HepG2 (cell line): ENCODE measurements at regions not wholly inside any gene's neighbourhood (a gene's known extent, or its start where the extent isn't known, plus 50 kb on each side); places are given as distances from the start of the nearest gene placed in this dataset.

Source experiments
- CREM ChIP-seq, 2 experiments: sonication (generic) in 1 of 2; formaldehyde crosslinking in 1 of 2; IDR thresholded peaks; 2 replicates each; pipeline versions ENCODE4 v1.4.0 to v1.6.1; 2016 to 2020; ENCODE audit warnings: antibody characterized with exemption in 1 of 2, mild to moderate bottlenecking in 1 of 2, missing genetic modification reagents in 1 of 2
- GABPA ChIP-seq, 2 experiments: IDR thresholded peaks; 2 replicates each; pipeline ENCODE4 v1.6.1; 2011 to 2016; ENCODE audit warnings: low read depth in 2 of 2, low read length in 1 of 2, missing biosample characterization in 1 of 2, missing genetic modification characterization in 1 of 2
- HOXD1 ChIP-seq: sonication (generic); formaldehyde crosslinking; IDR thresholded peaks from 2 replicates; pipeline ENCODE4 v1.5.0; 2020; ENCODE audit warnings: missing genetic modification reagents
- POLR2AphosphoS5 ChIP-seq: IDR thresholded peaks from 2 replicates; pipeline ENCODE4 v1.6.1; 2012; ENCODE audit warnings: low read depth, low read length
- RXRB ChIP-seq: IDR thresholded peaks from 2 replicates; pipeline ENCODE4 v1.6.1; 2016; ENCODE audit warnings: borderline replicate concordance, missing genetic modification reagents, missing compliant biosample characterization
- SMAD9 ChIP-seq: sonication (generic); formaldehyde crosslinking; IDR thresholded peaks from 2 replicates; pipeline ENCODE4 v1.5.1; 2020; ENCODE audit warnings: mild to moderate bottlenecking, missing genetic modification reagents
- SNRNP70 ChIP-seq: fragments of 200-400 bp; formaldehyde crosslinking; IDR thresholded peaks from 2 replicates; pipeline ENCODE4 v1.6.1; 2017; ENCODE audit warnings: mild to moderate bottlenecking, low read depth, low read length, moderate library complexity
- TFAP4 ChIP-seq: sonication (generic); IDR thresholded peaks from 2 replicates; pipeline ENCODE4 v1.6.1; 2016; ENCODE audit warnings: low read depth, borderline replicate concordance
- ZBTB7A ChIP-seq: sonication (generic); formaldehyde crosslinking; IDR thresholded peaks from 2 replicates; pipeline ENCODE4 v1.8.0; 2022; ENCODE audit warnings: mild to moderate bottlenecking, missing genetic modification reagents
- ZEB1 ChIP-seq: IDR thresholded peaks from 2 replicates; pipeline ENCODE4 v1.6.1; 2012; ENCODE audit warnings: mild to moderate bottlenecking, low read depth, inconsistent platforms; ENCODE audit not compliant: insufficient replicate concordance
- ZKSCAN8 ChIP-seq: IDR thresholded peaks from 2 replicates; pipeline ENCODE4 v1.6.1; 2016; ENCODE audit warnings: borderline replicate concordance, missing genetic modification reagents, missing compliant biosample characterization
- ZMYM4 ChIP-seq: sonication (generic); formaldehyde crosslinking; IDR thresholded peaks from 2 replicates; pipeline ENCODE4 v1.8.1; 2023; ENCODE audit warnings: mild to moderate bottlenecking, missing genetic modification reagents
- TF ChIP-seq, protein P1 (sequence below): sonication (generic); formaldehyde crosslinking; IDR thresholded peaks from 2 replicates; pipeline ENCODE4 v1.5.1; 2020; ENCODE audit warnings: mild to moderate bottlenecking, missing genetic modification reagents, borderline replicate concordance

DNA sequence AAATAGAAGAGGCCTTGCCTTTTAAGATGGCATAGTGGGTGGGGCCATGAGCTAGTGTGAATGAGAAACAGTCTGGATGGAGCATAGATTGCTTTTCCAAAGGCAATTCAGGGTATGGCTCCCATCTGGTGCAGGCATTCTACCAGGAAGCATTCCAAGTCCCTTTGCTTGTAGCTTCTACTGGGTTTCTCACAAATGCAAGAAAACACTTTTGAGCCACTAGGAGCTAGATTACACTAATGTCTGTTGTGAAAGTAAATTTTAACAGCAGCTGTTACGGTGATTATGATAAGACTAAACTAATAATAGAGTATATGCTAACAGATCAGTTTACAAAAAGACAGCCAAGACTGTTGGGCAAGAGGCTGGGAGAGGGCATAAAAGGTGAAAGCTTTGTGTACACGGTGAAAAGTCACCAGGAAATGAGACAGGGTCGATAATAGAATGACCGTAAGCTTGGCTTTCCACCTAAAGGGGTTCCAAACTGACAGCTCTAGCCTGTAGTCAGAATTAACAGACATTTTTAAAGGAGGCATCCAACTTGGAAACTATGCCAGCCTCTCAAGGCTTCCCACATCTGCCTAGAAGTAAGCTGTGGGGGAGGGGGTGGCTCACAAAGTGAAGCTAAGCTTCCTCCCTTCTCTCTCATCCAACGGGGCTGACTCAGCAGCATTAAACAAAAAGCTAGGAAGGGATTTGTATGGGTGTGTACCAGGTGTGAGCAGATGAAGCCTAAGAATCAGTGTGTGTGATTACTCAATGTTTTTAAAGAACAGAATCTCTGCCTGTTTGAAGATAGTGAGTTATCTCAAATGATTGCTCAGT, 61.1 kb upstream of the GPD1L start (continued):
- peak; percentile 90 for TF ChIP-seq TFAP4
- TF ChIP-seq, protein P1, sequence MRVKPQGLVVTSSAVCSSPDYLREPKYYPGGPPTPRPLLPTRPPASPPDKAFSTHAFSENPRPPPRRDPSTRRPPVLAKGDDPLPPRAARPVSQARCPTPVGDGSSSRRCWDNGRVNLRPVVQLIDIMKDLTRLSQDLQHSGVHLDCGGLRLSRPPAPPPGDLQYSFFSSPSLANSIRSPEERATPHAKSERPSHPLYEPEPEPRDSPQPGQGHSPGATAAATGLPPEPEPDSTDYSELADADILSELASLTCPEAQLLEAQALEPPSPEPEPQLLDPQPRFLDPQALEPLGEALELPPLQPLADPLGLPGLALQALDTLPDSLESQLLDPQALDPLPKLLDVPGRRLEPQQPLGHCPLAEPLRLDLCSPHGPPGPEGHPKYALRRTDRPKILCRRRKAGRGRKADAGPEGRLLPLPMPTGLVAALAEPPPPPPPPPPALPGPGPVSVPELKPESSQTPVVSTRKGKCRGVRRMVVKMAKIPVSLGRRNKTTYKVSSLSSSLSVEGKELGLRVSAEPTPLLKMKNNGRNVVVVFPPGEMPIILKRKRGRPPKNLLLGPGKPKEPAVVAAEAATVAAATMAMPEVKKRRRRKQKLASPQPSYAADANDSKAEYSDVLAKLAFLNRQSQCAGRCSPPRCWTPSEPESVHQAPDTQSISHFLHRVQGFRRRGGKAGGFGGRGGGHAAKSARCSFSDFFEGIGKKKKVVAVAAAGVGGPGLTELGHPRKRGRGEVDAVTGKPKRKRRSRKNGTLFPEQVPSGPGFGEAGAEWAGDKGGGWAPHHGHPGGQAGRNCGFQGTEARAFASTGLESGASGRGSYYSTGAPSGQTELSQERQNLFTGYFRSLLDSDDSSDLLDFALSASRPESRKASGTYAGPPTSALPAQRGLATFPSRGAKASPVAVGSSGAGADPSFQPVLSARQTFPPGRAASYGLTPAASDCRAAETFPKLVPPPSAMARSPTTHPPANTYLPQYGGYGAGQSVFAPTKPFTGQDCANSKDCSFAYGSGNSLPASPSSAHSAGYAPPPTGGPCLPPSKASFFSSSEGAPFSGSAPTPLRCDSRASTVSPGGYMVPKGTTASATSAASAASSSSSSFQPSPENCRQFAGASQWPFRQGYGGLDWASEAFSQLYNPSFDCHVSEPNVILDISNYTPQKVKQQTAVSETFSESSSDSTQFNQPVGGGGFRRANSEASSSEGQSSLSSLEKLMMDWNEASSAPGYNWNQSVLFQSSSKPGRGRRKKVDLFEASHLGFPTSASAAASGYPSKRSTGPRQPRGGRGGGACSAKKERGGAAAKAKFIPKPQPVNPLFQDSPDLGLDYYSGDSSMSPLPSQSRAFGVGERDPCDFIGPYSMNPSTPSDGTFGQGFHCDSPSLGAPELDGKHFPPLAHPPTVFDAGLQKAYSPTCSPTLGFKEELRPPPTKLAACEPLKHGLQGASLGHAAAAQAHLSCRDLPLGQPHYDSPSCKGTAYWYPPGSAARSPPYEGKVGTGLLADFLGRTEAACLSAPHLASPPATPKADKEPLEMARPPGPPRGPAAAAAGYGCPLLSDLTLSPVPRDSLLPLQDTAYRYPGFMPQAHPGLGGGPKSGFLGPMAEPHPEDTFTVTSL (CRISPR knock-in tag) = peak; percentile 95; the same call in 1 of the 2 replicates
- TF ChIP-seq POLR2AphosphoS5 = no peak
- TF ChIP-seq ZMYM4 (CRISPR knock-in tag) = peak; percentile 76
- TF ChIP-seq SNRNP70 = no peak
- TF ChIP-seq HOXD1 = peak; percentile 93
- TF ChIP-seq ZEB1 = peak; percentile 69
- peak; percentile 98 for TF ChIP-seq RXRB
- no peak for TF ChIP-seq SMAD9
- peak; percentile 68; the same call in 1 of the 2 replicates for TF ChIP-seq ZKSCAN8
- TF ChIP-seq ZBTB7A (CRISPR knock-in tag) = no peak
- TF ChIP-seq GABPA (IDR thresholded peaks at IDR 0.05; ENCODE audit: low read depth, low read length) = no peak
- TF ChIP-seq GABPA (CRISPR knock-in tag; IDR thresholded peaks at IDR 0.05; ENCODE audit: low read depth) = no peak
- peak; percentile 77; the same call in 1 of the 2 replicates for TF ChIP-seq CREM (IDR thresholded peaks at IDR 0.05)
- TF ChIP-seq CREM (CRISPR knock-in tag; IDR thresholded peaks at IDR 0.05) = no peak
